Ammon's horn (tissue), 1 donor: ENCODE measurements at regions not wholly inside any gene's neighbourhood (a gene's known extent, or its start where the extent isn't known, plus 50 kb on each side); places are given as distances from the start of the nearest gene placed in this dataset.

ENCODE experiments used
- DNase-seq: peaks from one replicate; pipeline ENCODE4 v3.0.0-alpha.2; 2016; ENCODE audit warnings: low spot score

DNA sequence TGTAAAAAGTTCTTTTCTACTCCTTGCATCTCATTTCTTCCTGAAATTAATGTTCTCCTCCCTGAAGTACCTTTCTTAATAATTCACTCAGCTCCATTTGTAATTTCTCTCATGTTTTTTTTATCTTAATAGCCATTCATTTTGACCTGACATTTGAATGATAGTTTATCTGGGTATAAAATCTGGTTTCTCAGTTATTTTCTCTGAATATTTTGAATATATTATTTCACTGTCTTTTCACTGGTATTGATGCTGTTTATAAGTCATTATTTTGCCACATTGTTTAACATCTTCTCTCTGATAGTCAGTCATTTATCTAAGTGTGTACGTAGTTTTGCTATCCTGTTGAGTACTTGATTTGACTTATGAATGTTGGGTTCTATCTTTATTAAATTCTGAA, 68.8 kb upstream of the ARHGAP18 start:
- no peak for DNase-seq

DNA sequence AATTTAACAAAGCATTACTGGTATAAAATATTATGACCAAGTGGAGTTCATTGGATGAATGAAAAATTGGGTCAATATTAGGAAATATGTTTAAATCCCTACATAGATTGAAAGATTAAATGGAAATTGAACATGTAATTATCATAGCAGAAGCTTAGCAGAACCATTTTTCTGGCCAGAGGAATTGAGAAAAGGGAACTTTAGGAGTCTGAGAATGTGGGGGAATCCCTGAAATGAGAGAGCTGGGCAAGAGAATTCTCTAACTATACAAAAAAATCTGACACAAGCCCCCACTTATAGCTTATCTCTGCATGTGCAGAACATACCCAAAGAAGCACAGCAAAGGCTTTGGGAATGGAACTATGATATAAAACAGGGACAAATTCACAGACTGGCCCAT, 67.4 kb upstream of the ARHGAP18 start:
- DNase-seq = no peak

DNA sequence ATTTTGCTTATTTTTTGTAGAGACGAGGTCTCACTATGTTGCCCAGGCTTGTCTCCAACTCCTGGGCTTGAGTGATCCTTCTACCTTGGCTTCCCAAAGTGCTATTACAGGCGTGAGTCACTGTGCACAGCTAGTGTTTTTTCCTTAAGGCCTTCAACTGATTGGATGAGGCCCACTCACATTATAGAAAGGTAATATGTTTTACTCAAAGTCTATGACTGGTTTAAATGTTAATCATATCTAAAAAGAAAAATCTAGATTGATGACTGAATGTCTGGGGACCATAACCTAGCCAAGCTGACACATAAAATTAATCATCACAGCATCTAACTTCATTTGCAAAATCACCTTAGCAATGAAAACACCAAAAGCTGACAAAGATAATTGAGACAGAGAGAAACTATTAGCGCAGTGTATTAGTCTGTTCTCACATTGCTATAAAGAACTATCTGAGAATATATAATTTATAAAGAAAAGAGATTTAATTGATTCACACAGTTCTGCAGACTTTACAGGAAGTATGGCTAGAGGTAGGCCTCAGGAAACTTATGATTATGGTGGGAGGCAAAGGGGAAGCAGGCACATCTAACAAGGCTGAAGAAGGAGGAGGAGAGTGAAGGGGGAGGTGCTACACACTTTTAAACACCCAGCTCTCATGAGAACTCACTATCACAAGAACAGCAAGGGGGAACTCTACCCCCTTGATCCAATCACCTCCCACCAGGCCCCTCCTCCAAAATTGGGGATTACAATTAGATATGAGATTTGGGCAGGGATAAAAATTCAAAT, 66.8 kb upstream of the ARHGAP18 start:
- no peak for DNase-seq

DNA sequence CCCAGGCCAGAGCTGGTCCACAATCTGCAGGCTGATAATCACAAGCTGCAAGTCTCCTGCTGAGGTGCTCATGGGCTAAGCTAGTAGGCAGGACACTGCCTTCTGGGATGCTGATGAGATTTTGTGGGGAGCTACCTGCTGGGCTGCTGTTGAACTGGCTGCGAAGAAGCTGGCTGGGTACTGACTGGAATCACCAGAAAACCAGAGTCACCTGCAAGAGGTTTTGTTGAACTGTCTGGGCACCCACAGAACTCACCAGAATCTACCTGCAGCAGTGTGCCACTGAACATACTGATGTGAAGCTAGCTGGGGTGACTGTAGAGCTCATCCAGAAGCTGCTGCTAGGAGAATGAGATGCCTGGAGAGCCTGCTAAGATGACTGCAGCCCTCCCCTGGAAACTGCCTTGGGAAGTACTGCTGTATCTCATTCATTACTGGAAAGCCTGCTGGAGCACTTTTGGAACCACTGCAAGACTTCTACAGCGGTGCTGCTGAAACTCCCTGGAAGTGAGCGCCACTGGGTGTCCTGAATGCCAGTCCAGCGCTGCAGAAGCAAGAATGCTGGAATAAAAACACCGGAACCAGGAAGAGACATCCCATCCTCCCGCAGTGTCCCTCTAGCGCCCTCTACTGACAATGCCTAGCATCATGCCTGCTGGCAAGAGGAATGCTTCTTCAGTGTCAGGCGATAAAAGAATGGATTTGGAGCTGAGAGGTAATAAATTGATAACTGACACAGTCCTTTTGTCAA, 64.9 kb upstream of the ARHGAP18 start:
- peak; percentile 92 for DNase-seq

DNA sequence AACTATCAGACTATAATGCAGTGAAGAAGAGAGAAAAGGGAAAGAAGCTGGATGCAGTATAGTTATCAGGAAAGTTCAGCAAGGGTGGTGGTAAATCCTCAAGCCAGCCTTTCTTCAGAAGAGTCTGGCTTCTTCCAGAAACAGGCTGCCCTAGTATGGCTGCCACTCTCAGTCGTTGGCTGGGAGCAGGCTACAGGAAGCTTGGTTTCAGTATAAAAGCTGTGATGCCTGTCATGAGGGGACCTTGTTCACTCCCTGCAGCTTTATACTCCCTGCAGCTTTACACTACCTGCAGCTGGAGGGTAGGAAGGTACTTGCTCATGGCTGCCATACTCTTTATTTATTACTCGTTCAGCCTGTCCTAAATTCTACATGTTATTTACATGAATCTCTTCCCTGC, 63.3 kb upstream of the ARHGAP18 start:
- DNase-seq = no peak

DNA sequence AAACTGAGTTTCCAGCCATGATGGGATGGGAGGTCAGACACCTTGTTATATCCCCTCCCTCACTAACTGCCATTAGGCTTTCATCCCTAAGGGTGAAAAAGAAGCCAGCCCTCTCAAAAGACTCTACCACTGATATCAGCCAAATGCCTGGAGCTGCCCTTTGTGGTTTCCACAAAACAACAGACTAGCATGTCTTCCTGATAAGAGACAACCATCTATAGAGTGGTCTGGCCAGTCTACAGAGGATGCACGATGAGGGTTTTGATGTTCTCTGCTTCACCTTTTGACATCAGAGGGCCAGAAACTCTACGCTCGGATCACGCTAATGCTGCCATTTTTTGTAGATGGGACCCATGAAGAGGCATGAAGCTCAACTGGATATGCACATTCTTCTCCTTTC, 61.7 kb upstream of the ARHGAP18 start:
- DNase-seq = no peak

DNA sequence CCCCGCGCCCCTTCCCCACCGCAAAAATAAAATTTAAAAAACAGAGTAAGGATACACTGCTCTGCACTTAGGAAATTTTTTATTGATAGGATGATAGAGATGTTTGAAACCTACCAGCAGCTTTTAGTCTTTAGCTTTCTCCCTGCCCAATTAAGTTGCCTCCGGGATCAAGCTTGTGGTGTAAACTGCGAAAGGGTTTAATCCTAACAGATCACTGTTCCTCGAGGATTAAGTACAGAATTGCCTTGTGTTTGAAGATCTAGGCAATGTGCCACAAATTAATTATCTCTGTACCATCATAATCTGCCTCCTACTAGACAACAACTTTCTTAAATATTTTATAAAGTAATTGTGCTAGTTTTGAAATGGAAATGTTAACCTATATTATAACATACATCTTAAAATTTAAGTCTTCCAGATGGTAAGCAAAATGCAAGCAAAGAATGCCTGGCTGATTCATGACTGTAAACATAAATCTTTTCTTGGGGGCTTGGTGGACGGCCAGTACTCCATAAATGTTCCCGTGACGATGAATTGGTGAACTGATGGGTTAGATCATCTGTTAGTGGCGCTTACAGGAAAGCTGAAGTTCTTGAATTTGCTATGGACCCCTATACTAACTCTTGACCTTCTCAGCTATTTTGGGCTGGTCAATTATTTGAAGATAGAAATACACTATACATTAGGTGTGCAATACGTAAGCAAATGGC, 58.0 kb upstream of the ARHGAP18 start:
- no peak for DNase-seq

DNA sequence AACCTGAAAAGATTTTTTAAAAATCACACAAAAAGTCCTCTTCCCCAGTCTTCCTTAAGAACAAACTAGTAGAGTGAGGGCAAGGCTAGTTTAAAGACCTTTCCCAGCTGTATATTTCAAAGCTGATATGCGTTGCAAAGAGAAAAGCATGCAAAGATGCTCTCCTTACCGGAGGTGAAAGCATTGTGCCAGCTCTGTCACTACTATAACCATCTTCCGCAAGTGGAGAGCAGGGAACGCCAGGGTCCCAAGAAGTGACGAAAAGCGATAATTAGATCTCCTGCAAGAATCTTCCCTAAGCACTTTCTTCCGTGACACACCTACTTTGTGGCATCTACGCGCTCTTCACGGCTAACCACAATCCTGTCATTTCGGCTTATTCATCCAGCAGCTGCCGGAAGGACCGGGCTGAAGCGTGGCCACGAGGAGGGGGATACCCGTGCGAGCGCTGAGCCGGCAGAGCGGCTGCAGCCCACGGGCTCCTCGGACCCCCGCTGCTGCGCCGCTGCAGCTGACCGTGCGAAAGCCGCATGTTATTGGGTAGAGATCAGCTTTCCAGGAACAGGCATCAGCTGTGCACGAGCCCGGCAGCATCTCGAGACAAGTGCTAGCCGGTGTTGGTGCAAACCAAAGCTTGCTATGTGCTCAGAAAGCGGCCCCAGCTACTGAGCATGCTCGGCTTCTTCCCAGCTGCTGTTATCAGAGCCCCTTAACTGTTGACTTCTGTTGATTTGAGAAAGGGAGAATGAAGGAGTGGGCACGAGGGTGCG, 57.2 kb upstream of the ARHGAP18 start:
- DNase-seq = peak; percentile 64

DNA sequence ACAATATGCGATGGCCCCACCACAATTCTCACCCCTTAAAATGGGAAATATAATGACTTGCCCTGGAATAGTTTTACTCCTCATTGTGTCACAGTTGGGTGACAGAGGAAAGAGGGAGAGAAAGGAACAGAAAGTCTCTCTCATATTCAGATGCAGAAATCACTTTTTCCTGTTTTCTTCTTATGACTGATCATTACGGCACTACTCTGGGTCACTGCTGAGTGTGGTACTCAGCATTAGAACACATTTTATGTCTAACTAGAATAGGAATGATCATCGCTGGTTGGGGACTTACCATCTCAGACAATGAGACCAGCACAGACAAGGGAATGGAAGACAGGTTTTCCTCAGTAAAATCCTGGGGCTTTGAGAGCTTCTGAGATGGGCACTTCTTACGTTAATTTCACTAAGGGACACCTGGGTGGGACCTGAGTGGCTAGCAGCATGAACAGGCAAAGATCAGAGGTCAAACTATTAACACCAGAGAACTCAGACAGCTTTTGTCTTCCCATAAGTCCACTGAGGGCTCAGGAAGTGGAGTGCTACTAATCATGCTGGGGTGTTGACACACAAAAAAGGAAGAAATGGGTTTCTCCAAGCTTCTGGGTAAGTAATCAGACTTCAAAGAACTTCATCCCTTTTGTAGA, 54.9 kb upstream of the ARHGAP18 start:
- no peak for DNase-seq

DNA sequence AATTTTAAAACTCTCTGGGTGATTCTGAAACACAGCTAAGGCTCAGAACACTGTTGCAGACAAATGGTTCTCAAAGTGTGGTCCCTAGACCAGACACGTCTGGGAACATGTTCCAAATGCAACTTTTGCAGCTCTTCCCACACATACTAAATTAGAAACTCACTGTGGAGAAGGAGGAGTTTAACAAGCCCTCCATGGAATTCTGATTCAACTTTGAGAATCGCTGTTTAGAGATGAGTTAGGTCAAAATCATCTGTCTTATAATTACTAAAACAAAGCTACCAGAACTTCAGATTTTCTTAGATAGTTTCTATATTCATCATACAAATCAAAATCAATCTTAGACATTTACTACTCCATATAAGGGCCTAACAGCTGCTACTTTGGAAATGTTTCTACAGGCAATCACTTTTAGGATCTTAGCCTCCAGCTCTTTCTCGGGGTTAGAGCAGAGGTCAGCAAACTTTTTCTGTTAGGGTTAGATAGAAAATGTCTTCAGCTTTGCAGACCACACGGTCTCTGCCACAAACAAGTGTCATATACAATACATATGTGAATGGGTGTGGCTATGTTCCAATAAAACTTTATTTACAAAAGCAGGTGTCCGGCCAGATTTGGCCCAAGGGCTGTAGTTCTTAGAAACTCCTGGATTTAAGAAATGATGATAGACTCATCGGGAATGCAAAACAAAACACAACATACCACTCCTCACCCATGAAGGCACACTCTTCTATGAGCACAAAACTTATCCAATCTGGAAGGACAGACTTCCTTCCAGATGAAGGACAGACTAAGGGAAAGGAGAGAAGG, 50.0 kb upstream of the ARHGAP18 start:
- DNase-seq = no peak
